ENCODE measurements at regions not wholly inside any gene's neighbourhood (a gene's known extent, or its start where the extent isn't known, plus 50 kb on each side); places are given as distances from the start of the nearest gene placed in this dataset.

- H4K91ac ChIP-seq (replicated peaks; ENCODE audit: insufficient read length, low read length) = no peak overlapping the region
- no peaks in the 10 kb centered on the region for H3K9me3 ChIP-seq (ENCODE audit: insufficient read depth in 2 of 2, low read depth in 1 of 2, low read length in 1 of 2)
- H3K27ac ChIP-seq (ENCODE audit: low read depth, low read length) = no peak overlapping the region
- H3K36me3 ChIP-seq (ENCODE audit: control insufficient read depth in 2 of 4, insufficient read depth in 4 of 4, low read length in 3 of 4) = no peaks in the 10 kb centered on the region
- no peak overlapping the region for H2AK5ac ChIP-seq (ENCODE audit: low read depth, low read length)
- CTCF ChIA-PET (ENCODE audit: partially characterized antibody) = interaction anchor here (1.8 kb wide), 1 partner anchor 10 kb away, joined by 6 read pairs; no protein-coding TSS in a partner anchor
- DNase-seq (ENCODE audit: low read depth in 1 of 2, low spot score in 2 of 2) (no peak), FAIRE-seq (no peak)
- H2BK120ac ChIP-seq (replicated peaks; ENCODE audit: low read depth, low read length) = no peak overlapping the region
- H2BK15ac ChIP-seq (ENCODE audit: low read length) = no peak overlapping the region
- no peak overlapping the region for H2BK5ac ChIP-seq (ENCODE audit: low read depth, low read length)
- H4K5ac ChIP-seq (ENCODE audit: insufficient read length, low read depth, low read length) = no peak overlapping the region
- no peak overlapping the region for H2BK20ac ChIP-seq (ENCODE audit: low read length)
- POLR2A ChIA-PET (ENCODE audit: partially characterized antibody) = no interaction called here
- H3K14ac ChIP-seq (ENCODE audit: insufficient read length) = no peak overlapping the region
- H3K4me2 ChIP-seq (ENCODE audit: insufficient read depth in 1 of 2, low read depth in 2 of 2, low read length in 2 of 2) = no peak overlapping the region
- peaks cover 0 to 1% (median 0%) of the 10 kb centered on the region in 4 experiments; a peak in 2 of 7 replicates for H3K4me1 ChIP-seq (replicated peaks in 1 of 4; ENCODE audit: control insufficient read depth in 3 of 4, insufficient read depth in 4 of 4, low read length in 3 of 4)
- H3K79me2 ChIP-seq (ENCODE audit: control insufficient read depth in 1 of 2, insufficient read depth in 2 of 2, low read length in 2 of 2) = no peaks in the 10 kb centered on the region
- H4K20me1 ChIP-seq (replicated peaks in 1 of 2; ENCODE audit: control insufficient read depth in 1 of 2, insufficient read depth in 2 of 2, low read length in 2 of 2) = no peaks in the 10 kb centered on the region
- H3K23ac ChIP-seq (ENCODE audit: insufficient read length) = no peak overlapping the region
- no peak overlapping the region for H3K56ac ChIP-seq (replicated peaks; ENCODE audit: insufficient read length, low read depth, low read length)
- peak overlapping the region; percentile 14; the same call in 1 of the 2 replicates for H2AFZ ChIP-seq (ENCODE audit: low read length)
- no peaks in the 10 kb centered on the region for H3K79me1 ChIP-seq (ENCODE audit: low read depth, low read length)
- H4K8ac ChIP-seq (ENCODE audit: extremely low read depth, insufficient read depth, low read length) = no peak overlapping the region
- 80% methylated on average over 2 of the region's 2 CpGs; no CpG with 5 or more reads in 1 of the 2 experiments for WGBS, 2 experiments (ENCODE audit: extremely low coverage in 1 of 2, insufficient coverage in 1 of 2, insufficient read length in 1 of 2, insufficient replicate concordance in 2 of 2, low coverage in 1 of 2, low lambda C conversion rate in 2 of 2, missing lambda C conversion rate in 1 of 2)
- H3K18ac ChIP-seq (ENCODE audit: extremely low read depth, low read length) = no peak overlapping the region
- H2BK12ac ChIP-seq (ENCODE audit: low read depth, low read length) = no peak overlapping the region
- no peak overlapping the region for H3K4ac ChIP-seq (replicated peaks; ENCODE audit: insufficient read length, low read depth, low read length)
- no peaks in the 10 kb centered on the region for H3K27me3 ChIP-seq (replicated peaks in 1 of 4; ENCODE audit: control insufficient read depth in 3 of 4, extremely low read depth in 1 of 4, insufficient read depth in 3 of 4, low read length in 3 of 4)
- H3K4me3 ChIP-seq (ENCODE audit: extremely low read depth in 1 of 4, insufficient read depth in 2 of 4, low read depth in 3 of 4, low read length in 4 of 4) = no peak overlapping the region
- no peak overlapping the region for H3K9ac ChIP-seq (replicated peaks in 1 of 4; ENCODE audit: extremely low read depth in 1 of 4, low read depth in 3 of 4, low read length in 3 of 4)
- peaks cover 4% of the 10 kb centered on the region; the same call in 1 of the 2 replicates for H3K23me2 ChIP-seq (ENCODE audit: low read depth, low read length)
- no peak for TF ChIP-seq KDM1A (IDR thresholded peaks at IDR 0.05; ENCODE audit: borderline replicate concordance, low read length)
- no peak for TF ChIP-seq SP4 (IDR thresholded peaks at IDR 0.05; ENCODE audit: low read length)
- no peak for TF ChIP-seq EP300 (IDR thresholded peaks at IDR 0.05; ENCODE audit: borderline replicate concordance in 1 of 2, low read depth in 2 of 2, low read length in 2 of 2)
- TF ChIP-seq ASH2L (IDR thresholded peaks at IDR 0.05; ENCODE audit: low read length) = no peak
Observed at GRCh38 chr7:92997152-92997551, 120.6 kb downstream of the SAMD9 start.
